Testis (tissue), 2 donors: ENCODE measurements at regions not wholly inside any gene's neighbourhood (a gene's known extent, or its start where the extent isn't known, plus 50 kb on each side); places are given as distances from the start of the nearest gene placed in this dataset.
A peak's percentile ranks its signal among the peaks of the same experiment; 100 is the strongest.
"Not testable (repeated sequence)": the region's sequence is repeated elsewhere in the genome, so short reads cannot be mapped to it uniquely, and the experiment has no call there.

ENCODE experiments used
- DNase-seq: peaks from one replicate; pipeline ENCODE4 v3.0.0-alpha.2; 2019
- H3K27ac ChIP-seq, 2 donors: fragments of 200-600 bp; sonication (generic); one replicate each; pipeline ENCODE4 v1.5.1; 2019
- H3K27me3 ChIP-seq: fragments of 200-600 bp; sonication (generic); one replicate; pipeline ENCODE4 v1.5.1; 2019
- H3K36me3 ChIP-seq: fragments of 200-600 bp; sonication (generic); one replicate; pipeline ENCODE4 v1.5.1; 2017; ENCODE audit warnings: low read depth; ENCODE audit errors: missing control alignments
- H3K4me1 ChIP-seq: fragments of 200-600 bp; sonication (generic); one replicate; pipeline ENCODE4 v1.5.1; 2019
- H3K4me3 ChIP-seq, 2 donors: fragments of 200-600 bp; sonication (generic); one replicate each; pipeline ENCODE4 v1.5.1; 2017 to 2019
- H3K9me3 ChIP-seq: fragments of 200-600 bp; sonication (generic); one replicate; pipeline ENCODE4 v1.5.1; 2017
- POLR2A ChIP-seq: fragments of 450-650 bp; IDR thresholded peaks from one replicate; pipeline ENCODE4 v1.6.1; 2017; ENCODE audit warnings: antibody characterized with exemption, mild to moderate bottlenecking, moderate library complexity
- WGBS, 2 donors: methylation state at CpG; one replicate each; pipeline ENCODE4 v1.1.5; 2018; 5-methylcytosine and 5-hydroxymethylcytosine counted together
- intact Hi-C: fragments of 100-400 bp; cut with DNase I; formaldehyde crosslinking; loops from one replicate; pipeline ENCODE4 v1.15.1; 2023; ENCODE audit warnings: low total_unique reads
- TF ChIP-seq, protein P1 (sequence below), 3 experiments: fragments of 450-650 bp in 2 of 3; fragments of 200-600 bp in 1 of 3; sonication (generic) in 1 of 3; IDR thresholded peaks; one replicate each; pipeline ENCODE4 v1.5.1; 2016 to 2019; ENCODE audit warnings: antibody characterized with exemption in 3 of 3, mild to moderate bottlenecking in 2 of 3, moderate library complexity in 1 of 3

- 62 to 72% methylated on average over 4 of the region's 4 CpGs for WGBS, 2 donors
- intact Hi-C loops: no loop called here
Measured at GRCh38 chr20:56903858-56904257, 274.8 kb downstream of the TFAP2C start.

DNA sequence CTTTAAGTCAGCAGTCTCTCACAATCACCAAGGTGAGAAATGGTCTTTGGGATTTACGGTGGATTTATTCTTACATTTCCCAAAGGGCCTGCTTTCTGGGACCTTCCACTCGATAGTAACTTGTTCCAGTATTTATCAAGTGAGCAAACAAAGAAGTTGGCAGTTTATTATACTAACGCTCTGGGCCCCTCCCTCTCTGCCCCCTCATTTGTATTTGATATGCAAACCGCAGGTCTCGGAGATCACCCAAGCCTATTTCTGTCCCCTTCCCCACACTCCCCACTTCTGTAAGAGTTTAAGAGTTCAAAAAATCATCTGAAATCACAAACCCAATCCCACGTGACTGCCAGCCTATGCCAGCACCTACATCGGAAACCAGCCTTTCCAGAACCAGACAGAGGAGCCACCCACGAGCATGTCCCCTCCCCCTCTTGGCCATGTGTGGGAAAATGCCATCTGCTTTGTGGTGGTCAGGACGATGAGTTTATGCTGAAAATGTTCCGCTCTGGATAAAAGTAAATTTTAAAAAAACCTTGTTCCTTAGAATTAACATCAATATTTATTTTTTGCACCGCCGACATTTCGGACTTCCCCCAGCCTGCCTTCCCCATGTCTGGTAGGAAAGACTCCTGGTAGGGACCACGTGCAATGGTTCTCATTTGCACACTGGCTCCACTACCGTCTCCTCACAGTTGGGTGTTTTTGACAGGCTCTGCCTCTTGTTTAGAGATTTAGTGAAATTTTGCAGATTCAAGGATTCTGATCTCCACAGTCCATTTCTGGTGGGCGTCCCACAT, 281.0 kb downstream of the TFAP2C start:
- no peak for TF ChIP-seq POLR2A
- TF ChIP-seq, protein P1, sequence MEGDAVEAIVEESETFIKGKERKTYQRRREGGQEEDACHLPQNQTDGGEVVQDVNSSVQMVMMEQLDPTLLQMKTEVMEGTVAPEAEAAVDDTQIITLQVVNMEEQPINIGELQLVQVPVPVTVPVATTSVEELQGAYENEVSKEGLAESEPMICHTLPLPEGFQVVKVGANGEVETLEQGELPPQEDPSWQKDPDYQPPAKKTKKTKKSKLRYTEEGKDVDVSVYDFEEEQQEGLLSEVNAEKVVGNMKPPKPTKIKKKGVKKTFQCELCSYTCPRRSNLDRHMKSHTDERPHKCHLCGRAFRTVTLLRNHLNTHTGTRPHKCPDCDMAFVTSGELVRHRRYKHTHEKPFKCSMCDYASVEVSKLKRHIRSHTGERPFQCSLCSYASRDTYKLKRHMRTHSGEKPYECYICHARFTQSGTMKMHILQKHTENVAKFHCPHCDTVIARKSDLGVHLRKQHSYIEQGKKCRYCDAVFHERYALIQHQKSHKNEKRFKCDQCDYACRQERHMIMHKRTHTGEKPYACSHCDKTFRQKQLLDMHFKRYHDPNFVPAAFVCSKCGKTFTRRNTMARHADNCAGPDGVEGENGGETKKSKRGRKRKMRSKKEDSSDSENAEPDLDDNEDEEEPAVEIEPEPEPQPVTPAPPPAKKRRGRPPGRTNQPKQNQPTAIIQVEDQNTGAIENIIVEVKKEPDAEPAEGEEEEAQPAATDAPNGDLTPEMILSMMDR (IDR thresholded peaks at IDR 0.05): no peak
- intact Hi-C loops: no loop called here
- H3K4me3 ChIP-seq: no peak overlapping the region
- no peaks in the 10 kb centered on the region for H3K9me3 ChIP-seq
- no peaks in the 10 kb centered on the region for H3K4me1 ChIP-seq
- no peak for DNase-seq
- H3K27ac ChIP-seq: no peak overlapping the region
- H3K27me3 ChIP-seq: no peaks in the 10 kb centered on the region
- 66 to 67% methylated on average over 15 to 16 of the region's 16 CpGs for WGBS, 2 donors
- no peaks in the 10 kb centered on the region for H3K36me3 ChIP-seq

More at GRCh38 chr20:56903858-56904257, 274.8 kb downstream of the TFAP2C start:
- Histone ChIP-seq H3K9me3 (no peaks in the 10 kb centered on the region), H3K4me3 (no peak overlapping the region), H3K27me3 (no peaks in the 10 kb centered on the region), H3K27ac (no peak overlapping the region), H3K4me1 (no peaks in the 10 kb centered on the region), H3K36me3 (no peaks in the 10 kb centered on the region)
- TF ChIP-seq, protein P1 (IDR thresholded peaks at IDR 0.05): no peak
- no peak for TF ChIP-seq POLR2A
- no peak for DNase-seq

- Histone ChIP-seq H3K4me1 (no peaks in the 10 kb centered on the region), H3K27me3 (no peaks in the 10 kb centered on the region), H3K9me3 (no peaks in the 10 kb centered on the region), H3K27ac (no peak overlapping the region), H3K4me3 (peak overlapping the region in 1 of 2 donors; percentile 20), H3K36me3 (no peaks in the 10 kb centered on the region)
- no peak for TF ChIP-seq POLR2A
- TF ChIP-seq, protein P1 (IDR thresholded peaks at IDR 0.05): no peak
- intact Hi-C loops: no loop called here
- DNase-seq: no peak
- 56 to 74% methylated on average over 18 of the region's 18 CpGs for WGBS, 2 donors
Measured at GRCh38 chr20:56911946-56912345, 282.8 kb downstream of the TFAP2C start.

DNA sequence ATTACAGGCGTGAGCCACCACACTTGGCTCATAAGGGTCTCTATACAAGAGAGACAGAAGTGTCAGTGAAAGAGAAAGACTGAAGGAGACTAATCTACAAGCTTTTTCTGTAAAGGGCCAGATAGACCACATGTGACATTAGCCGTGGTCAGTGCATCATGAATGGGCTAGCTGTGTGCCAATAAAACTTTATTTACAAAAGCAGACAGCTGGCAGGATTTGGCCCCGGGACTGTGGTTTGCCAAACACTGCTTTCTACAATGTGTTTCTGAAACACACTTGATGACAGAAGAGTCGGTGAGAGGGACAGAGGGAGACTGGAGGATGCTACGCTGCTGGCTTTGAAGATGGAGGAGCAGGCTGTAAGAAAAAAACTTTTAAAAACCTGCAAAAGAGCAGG, 285.4 kb downstream of the TFAP2C start:
- intact Hi-C loops: no loop called here
- TF ChIP-seq, protein P1 (IDR thresholded peaks at IDR 0.05): no peak
- no peak for TF ChIP-seq POLR2A
- no peaks in the 10 kb centered on the region for H3K9me3 ChIP-seq
- no peak overlapping the region for H3K27ac ChIP-seq
- H3K27me3 ChIP-seq: no peaks in the 10 kb centered on the region
- no peaks in the 10 kb centered on the region for H3K4me1 ChIP-seq
- no peak overlapping the region for H3K4me3 ChIP-seq
- DNase-seq: no peak
- no peaks in the 10 kb centered on the region for H3K36me3 ChIP-seq
- WGBS, 2 donors: 84 to 85% methylated on average over 5 of the region's 5 CpGs

GRCh38 chr20:56916345-56916622, 287.2 kb downstream of the TFAP2C start:
- no peak for TF ChIP-seq POLR2A
- TF ChIP-seq, protein P1 (IDR thresholded peaks at IDR 0.05): no peak
- WGBS, 2 donors: 80 to 89% methylated on average over 10 of the region's 10 CpGs
- no peaks in the 10 kb centered on the region for H3K4me1 ChIP-seq
- H3K36me3 ChIP-seq: no peaks in the 10 kb centered on the region
- intact Hi-C loops: no loop called here
- no peak overlapping the region for H3K27ac ChIP-seq
- H3K9me3 ChIP-seq: no peaks in the 10 kb centered on the region
- no peaks in the 10 kb centered on the region for H3K27me3 ChIP-seq
- H3K4me3 ChIP-seq: no peak overlapping the region
- no peak for DNase-seq

- H3K27me3 ChIP-seq, DNase-seq, H3K4me1 ChIP-seq, H3K27ac ChIP-seq, intact Hi-C loops, H3K36me3 ChIP-seq, H3K4me3 ChIP-seq, H3K9me3 ChIP-seq: not testable (repeated sequence)
- WGBS, 2 donors: 80 to 89% methylated on average over 4 of the region's 4 CpGs
Measured at GRCh38 chr20:56920041-56920440, 290.9 kb downstream of the TFAP2C start.
